ENCODE measurements at regions not wholly inside any gene's neighbourhood (a gene's known extent, or its start where the extent isn't known, plus 50 kb on each side); places are given as distances from the start of the nearest gene placed in this dataset.

GRCh38 chr9:81377921-81378320 lies 311.4 kb downstream of the TLE1 start:
- Mint-ChIP-seq H3K36me3 (ENCODE audit: low read depth) (no peaks in the 10 kb centered on the region), H3K9me3 (no peaks in the 10 kb centered on the region), H3K4me3 (no peak overlapping the region), H3K27ac (no peak overlapping the region), H3K4me1 (ENCODE audit: low read depth) (no peaks in the 10 kb centered on the region), H3K27me3 (no peaks in the 10 kb centered on the region)
- DNase-seq = no peak

- DNase-seq = no peak
- no peaks in the 10 kb centered on the region for H3K36me3 Mint-ChIP-seq (ENCODE audit: low read depth)
- H3K27me3 Mint-ChIP-seq = no peaks in the 10 kb centered on the region
- no peaks in the 10 kb centered on the region for H3K9me3 Mint-ChIP-seq
- no peaks in the 10 kb centered on the region for H3K4me1 Mint-ChIP-seq (ENCODE audit: low read depth)
- H3K27ac Mint-ChIP-seq = no peak overlapping the region
- H3K4me3 Mint-ChIP-seq = no peak overlapping the region
These were observed 312.0 kb downstream of the TLE1 start for GRCh38 chr9:81377320-81377719.

GRCh38 chr9:81375187-81376100 lies 313.9 kb downstream of the TLE1 start:
- no peak overlapping the region for H3K4me3 Mint-ChIP-seq
- no peak overlapping the region for H3K27ac Mint-ChIP-seq
- H3K9me3 Mint-ChIP-seq = no peaks in the 10 kb centered on the region
- H3K27me3 Mint-ChIP-seq = no peaks in the 10 kb centered on the region
- H3K36me3 Mint-ChIP-seq (ENCODE audit: low read depth) = no peaks in the 10 kb centered on the region
- no peaks in the 10 kb centered on the region for H3K4me1 Mint-ChIP-seq (ENCODE audit: low read depth)
- no peak for DNase-seq

- no peaks in the 10 kb centered on the region for H3K27me3 Mint-ChIP-seq
- no peaks in the 10 kb centered on the region for H3K36me3 Mint-ChIP-seq (ENCODE audit: low read depth)
- H3K9me3 Mint-ChIP-seq = no peaks in the 10 kb centered on the region
- no peak for DNase-seq
- no peak overlapping the region for H3K4me3 Mint-ChIP-seq
- no peak overlapping the region for H3K27ac Mint-ChIP-seq
- no peaks in the 10 kb centered on the region for H3K4me1 Mint-ChIP-seq (ENCODE audit: low read depth)
These were observed 314.7 kb downstream of the TLE1 start for GRCh38 chr9:81374459-81375186.

- Mint-ChIP-seq H3K9me3 (no peaks in the 10 kb centered on the region), H3K4me3 (no peak overlapping the region), H3K27ac (no peak overlapping the region)
These were observed 316.1 kb downstream of the TLE1 start for GRCh38 chr9:81373294-81373693.

GRCh38 chr9:81372628-81373191 lies 316.6 kb downstream of the TLE1 start:
- Mint-ChIP-seq H3K4me1 (ENCODE audit: low read depth) (no peaks in the 10 kb centered on the region), H3K4me3 (no peak overlapping the region), H3K9me3 (no peaks in the 10 kb centered on the region), H3K36me3 (ENCODE audit: low read depth) (no peaks in the 10 kb centered on the region), H3K27me3 (no peaks in the 10 kb centered on the region), H3K27ac (no peak overlapping the region)
- no peak for DNase-seq

More at GRCh38 chr9:81373294-81373693, 316.1 kb downstream of the TLE1 start:
- Mint-ChIP-seq H3K27me3 (no peaks in the 10 kb centered on the region), H3K4me1 (ENCODE audit: low read depth) (no peaks in the 10 kb centered on the region), H3K36me3 (ENCODE audit: low read depth) (no peaks in the 10 kb centered on the region)
- DNase-seq = no peak

GRCh38 chr9:81371824-81372223 lies 317.5 kb downstream of the TLE1 start:
- no peaks in the 10 kb centered on the region for H3K27me3 Mint-ChIP-seq
- H3K36me3 Mint-ChIP-seq (ENCODE audit: low read depth) = no peaks in the 10 kb centered on the region
- DNase-seq = no peak
- H3K9me3 Mint-ChIP-seq = peaks cover 3% of the 10 kb centered on the region
- no peaks in the 10 kb centered on the region for H3K4me1 Mint-ChIP-seq (ENCODE audit: low read depth)
- H3K4me3 Mint-ChIP-seq = no peak overlapping the region
- H3K27ac Mint-ChIP-seq = no peak overlapping the region

GRCh38 chr9:81370650-81371049 lies 318.7 kb downstream of the TLE1 start:
- no peak overlapping the region for H3K4me3 Mint-ChIP-seq
- no peaks in the 10 kb centered on the region for H3K4me1 Mint-ChIP-seq (ENCODE audit: low read depth)
- H3K36me3 Mint-ChIP-seq (ENCODE audit: low read depth) = no peaks in the 10 kb centered on the region
- no peaks in the 10 kb centered on the region for H3K27me3 Mint-ChIP-seq
- H3K27ac Mint-ChIP-seq = no peak overlapping the region
- DNase-seq = no peak
- H3K9me3 Mint-ChIP-seq = peaks cover 5% of the 10 kb centered on the region

GRCh38 chr9:81370096-81370495 lies 319.3 kb downstream of the TLE1 start:
- Mint-ChIP-seq H3K27me3 (no peaks in the 10 kb centered on the region), H3K27ac (no peak overlapping the region), H3K4me1 (ENCODE audit: low read depth) (no peaks in the 10 kb centered on the region), H3K9me3 (peaks cover 6% of the 10 kb centered on the region), H3K36me3 (ENCODE audit: low read depth) (no peaks in the 10 kb centered on the region), H3K4me3 (no peak overlapping the region)
- DNase-seq = no peak

GRCh38 chr9:81369121-81369520 lies 320.2 kb downstream of the TLE1 start:
- Mint-ChIP-seq H3K4me1 (ENCODE audit: low read depth) (no peaks in the 10 kb centered on the region), H3K27me3 (no peaks in the 10 kb centered on the region), H3K36me3 (ENCODE audit: low read depth) (no peaks in the 10 kb centered on the region), H3K4me3 (no peak overlapping the region), H3K9me3 (peaks cover 12% of the 10 kb centered on the region), H3K27ac (no peak overlapping the region)
- no peak for DNase-seq

- H3K4me3 Mint-ChIP-seq = no peak overlapping the region
- DNase-seq = no peak
- no peaks in the 10 kb centered on the region for H3K4me1 Mint-ChIP-seq (ENCODE audit: low read depth)
- no peaks in the 10 kb centered on the region for H3K36me3 Mint-ChIP-seq (ENCODE audit: low read depth)
- peaks cover 17% of the 10 kb centered on the region for H3K9me3 Mint-ChIP-seq
- H3K27me3 Mint-ChIP-seq = no peaks in the 10 kb centered on the region
- H3K27ac Mint-ChIP-seq = no peak overlapping the region
These were observed 325.3 kb downstream of the TLE1 start for GRCh38 chr9:81363916-81364480.

GRCh38 chr9:81361296-81361695 lies 328.1 kb downstream of the TLE1 start:
- H3K27me3 Mint-ChIP-seq = no peaks in the 10 kb centered on the region
- H3K9me3 Mint-ChIP-seq = peaks cover 13% of the 10 kb centered on the region
- H3K27ac Mint-ChIP-seq = no peak overlapping the region
- no peak overlapping the region for H3K4me3 Mint-ChIP-seq
- DNase-seq = no peak
- no peaks in the 10 kb centered on the region for H3K4me1 Mint-ChIP-seq (ENCODE audit: low read depth)
- H3K36me3 Mint-ChIP-seq (ENCODE audit: low read depth) = no peaks in the 10 kb centered on the region

- no peaks in the 10 kb centered on the region for H3K4me1 Mint-ChIP-seq (ENCODE audit: low read depth)
- H3K9me3 Mint-ChIP-seq = peaks cover 11% of the 10 kb centered on the region
- DNase-seq = no peak
- H3K27me3 Mint-ChIP-seq = no peaks in the 10 kb centered on the region
- H3K27ac Mint-ChIP-seq = no peak overlapping the region
- no peaks in the 10 kb centered on the region for H3K36me3 Mint-ChIP-seq (ENCODE audit: low read depth)
- no peak overlapping the region for H3K4me3 Mint-ChIP-seq
These were observed 338.2 kb downstream of the TLE1 start for GRCh38 chr9:81351166-81351565.

GRCh38 chr9:81344366-81344765 lies 345.0 kb downstream of the TLE1 start:
- peaks cover 12% of the 10 kb centered on the region for H3K9me3 Mint-ChIP-seq
- no peak overlapping the region for H3K27ac Mint-ChIP-seq
- no peaks in the 10 kb centered on the region for H3K36me3 Mint-ChIP-seq (ENCODE audit: low read depth)
- no peaks in the 10 kb centered on the region for H3K27me3 Mint-ChIP-seq
- DNase-seq = no peak
- H3K4me3 Mint-ChIP-seq = no peak overlapping the region
- no peaks in the 10 kb centered on the region for H3K4me1 Mint-ChIP-seq (ENCODE audit: low read depth)
